ENCODE measurements at regions not wholly inside any gene's neighbourhood (a gene's known extent, or its start where the extent isn't known, plus 50 kb on each side); places are given as distances from the start of the nearest gene placed in this dataset.

DNA sequence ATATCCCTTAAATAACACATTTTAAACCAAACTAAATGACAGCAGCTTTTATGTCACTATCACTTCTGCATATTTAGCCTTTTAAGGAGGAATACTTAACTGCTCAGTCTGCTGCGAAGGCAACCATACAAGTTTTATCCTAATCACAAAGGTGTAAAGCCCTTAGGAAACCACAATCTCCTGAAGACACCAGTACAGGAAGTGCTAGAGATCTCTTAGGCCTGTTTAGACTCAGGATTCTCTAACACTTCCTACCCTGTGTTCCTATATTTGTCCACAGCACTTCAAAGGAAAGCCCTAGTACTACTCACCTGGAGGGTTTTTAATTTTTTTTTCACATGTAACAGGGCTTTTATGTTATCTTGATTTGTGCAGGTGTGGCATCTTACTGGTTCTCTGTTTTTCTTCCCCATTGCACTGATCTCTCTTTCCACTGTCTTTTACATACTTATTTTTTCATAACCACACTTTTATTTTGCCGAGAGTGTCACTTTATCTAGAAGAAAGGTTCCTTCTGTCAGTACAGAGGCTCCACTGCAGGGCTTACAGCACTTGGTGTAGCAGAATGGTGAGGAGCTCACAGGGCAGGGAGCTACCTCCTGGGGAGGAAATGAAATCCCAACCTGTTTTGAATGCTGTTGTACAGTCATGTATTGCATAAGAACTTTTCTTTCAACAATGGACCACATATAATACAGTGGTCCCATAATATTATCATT is 1060.6 kb upstream of the ACO1 start:
- TF ChIP-seq, protein P1, sequence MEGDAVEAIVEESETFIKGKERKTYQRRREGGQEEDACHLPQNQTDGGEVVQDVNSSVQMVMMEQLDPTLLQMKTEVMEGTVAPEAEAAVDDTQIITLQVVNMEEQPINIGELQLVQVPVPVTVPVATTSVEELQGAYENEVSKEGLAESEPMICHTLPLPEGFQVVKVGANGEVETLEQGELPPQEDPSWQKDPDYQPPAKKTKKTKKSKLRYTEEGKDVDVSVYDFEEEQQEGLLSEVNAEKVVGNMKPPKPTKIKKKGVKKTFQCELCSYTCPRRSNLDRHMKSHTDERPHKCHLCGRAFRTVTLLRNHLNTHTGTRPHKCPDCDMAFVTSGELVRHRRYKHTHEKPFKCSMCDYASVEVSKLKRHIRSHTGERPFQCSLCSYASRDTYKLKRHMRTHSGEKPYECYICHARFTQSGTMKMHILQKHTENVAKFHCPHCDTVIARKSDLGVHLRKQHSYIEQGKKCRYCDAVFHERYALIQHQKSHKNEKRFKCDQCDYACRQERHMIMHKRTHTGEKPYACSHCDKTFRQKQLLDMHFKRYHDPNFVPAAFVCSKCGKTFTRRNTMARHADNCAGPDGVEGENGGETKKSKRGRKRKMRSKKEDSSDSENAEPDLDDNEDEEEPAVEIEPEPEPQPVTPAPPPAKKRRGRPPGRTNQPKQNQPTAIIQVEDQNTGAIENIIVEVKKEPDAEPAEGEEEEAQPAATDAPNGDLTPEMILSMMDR (conservative IDR thresholded peaks at IDR 0.05 in 1 of 2, IDR thresholded peaks at IDR 0.05 in 1 of 2; ENCODE audit: extremely low read depth in 1 of 2, insufficient read depth in 1 of 2, low read depth in 1 of 2, low read length in 2 of 2) = no peak
- TF ChIP-seq EZH2 (IDR thresholded peaks at IDR 0.05; ENCODE audit: borderline replicate concordance, low read length) = no peak

All from mammary epithelial cell (primary cell).